Lung microvascular endothelial cell (primary cell): ENCODE measurements at regions not wholly inside any gene's neighbourhood (a gene's known extent, or its start where the extent isn't known, plus 50 kb on each side); places are given as distances from the start of the nearest gene placed in this dataset.
A peak's percentile ranks its signal among the peaks of the same experiment; 100 is the strongest.
"Not testable (repeated sequence)": the region's sequence is repeated elsewhere in the genome, so short reads cannot be mapped to it uniquely, and the experiment has no call there.

ENCODE experiments used
- DNase-seq, 2 donors: peaks; one replicate each; pipeline versions ENCODE4 v3.0.0 to v3.0.0-alpha.2; 2010; ENCODE audit warnings: low read depth in 2 of 2

DNA sequence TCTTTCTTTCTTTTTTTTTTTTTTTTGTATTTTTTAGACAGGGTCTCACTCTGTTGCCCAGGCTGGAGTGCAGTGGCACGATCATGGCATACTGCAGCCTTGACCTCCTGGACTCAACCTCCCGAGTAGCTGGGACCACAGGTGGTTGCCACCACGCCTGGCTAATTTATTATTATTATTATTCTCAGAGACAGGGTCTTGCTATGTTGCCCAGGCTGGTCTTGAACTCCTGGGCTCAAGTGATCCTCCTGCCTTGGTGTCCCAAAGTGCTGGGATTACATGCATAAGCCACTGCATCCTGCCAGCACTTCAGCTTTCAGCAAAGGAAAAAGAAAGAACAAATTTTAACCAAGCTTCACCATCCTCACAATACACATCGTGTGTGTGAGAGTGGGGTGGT is 97.9 kb upstream of the SERBP1 start:
- no peak for DNase-seq

DNA sequence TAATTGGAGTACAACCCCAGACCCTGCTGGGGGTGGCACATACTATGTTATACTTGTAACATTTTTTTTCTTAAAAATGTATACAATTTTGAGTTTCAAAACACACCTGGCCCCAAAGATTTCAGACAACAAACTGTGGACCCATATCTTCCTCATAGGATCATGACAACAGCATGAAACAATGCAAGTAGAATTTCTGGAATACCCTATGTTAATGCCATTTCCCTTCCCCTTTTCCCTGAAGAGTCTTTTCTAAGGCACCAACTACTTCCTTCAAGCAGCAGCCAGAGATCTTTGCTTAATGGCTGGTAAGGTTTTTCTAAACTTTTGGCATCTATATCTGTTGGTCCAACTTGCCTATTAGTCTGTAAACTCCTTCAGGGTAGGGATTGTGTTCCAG is 99.9 kb upstream of the SERBP1 start:
- DNase-seq: no peak

DNA sequence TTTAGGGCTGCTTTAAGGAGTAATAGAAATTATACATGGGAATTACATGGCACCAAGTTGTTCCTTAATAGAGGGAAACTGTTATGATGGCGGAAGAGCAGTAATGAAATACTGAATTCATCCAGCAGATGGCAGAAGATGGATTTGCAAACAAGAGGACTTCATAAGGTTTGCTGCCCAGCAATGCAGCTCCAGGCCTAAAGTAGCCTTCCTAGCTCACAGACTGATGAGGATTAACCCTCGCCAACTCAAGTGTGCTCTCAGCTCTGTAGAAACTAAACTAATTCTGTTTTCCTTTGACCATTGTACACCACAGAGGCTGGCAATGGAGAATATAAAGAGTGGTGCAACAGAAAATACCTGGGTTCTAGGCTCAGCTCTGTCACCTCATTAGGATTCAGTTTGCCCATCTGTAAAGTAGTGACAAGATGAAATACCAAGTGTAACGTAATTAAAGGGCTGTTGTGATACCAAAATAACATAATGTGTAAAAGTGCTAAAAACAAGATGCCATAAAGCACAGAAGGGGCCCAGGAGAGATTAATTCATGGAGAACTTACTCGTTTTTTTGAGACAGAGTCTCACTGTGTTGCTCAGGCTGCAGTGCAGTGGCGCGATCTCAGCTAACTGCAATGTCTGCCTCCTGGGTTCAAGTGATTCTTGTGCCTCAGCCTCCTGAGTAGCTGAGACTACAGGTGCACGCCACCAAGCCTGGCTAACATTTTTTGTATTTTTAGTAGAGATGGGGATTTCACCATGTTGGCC is 102.4 kb upstream of the SERBP1 start:
- peak; percentile 89 to 90 for DNase-seq

DNA sequence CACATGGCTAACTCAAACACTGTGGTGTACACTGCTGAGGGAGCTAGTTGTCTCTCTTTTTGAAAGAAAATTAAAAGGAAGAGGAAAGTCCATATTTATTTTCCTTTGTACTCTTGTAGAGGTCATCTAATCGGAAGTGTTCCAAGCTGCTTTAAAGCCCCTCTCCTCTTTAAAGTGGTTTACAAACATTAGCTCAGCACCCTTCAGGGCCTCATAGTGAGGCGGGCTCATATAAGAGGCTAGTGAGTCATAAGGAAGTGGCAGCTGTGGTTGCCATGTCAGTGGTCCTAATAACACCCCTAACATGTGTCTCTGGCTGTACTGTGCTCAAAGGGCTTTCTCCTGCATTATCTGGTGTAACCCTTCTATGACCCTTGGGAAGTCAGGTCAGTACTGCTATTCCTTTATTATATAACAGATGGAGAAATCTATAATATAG is 104.4 kb upstream of the SERBP1 start:
- peak in 1 of 2 donors; percentile 90 for DNase-seq

DNA sequence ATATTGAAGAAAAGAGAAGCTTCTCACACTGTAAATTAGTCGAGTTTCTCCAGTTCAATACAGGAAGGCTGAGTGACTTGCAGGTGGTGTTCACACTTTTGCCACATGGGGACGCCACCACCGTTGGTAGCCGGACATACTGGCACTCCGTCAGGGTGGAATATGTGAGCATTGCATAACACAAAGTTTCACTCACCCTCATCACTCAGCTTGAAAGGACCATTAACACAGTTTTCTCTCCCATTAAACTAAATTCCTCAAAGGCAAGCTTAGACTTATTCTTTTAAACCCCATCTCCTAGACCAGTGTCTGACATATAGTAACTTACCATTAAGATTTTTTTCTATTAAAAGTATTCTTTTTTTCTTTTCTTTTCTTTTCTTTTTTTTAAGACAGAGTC is 105.3 kb upstream of the SERBP1 start:
- DNase-seq: peak; percentile 91 to 93

DNA sequence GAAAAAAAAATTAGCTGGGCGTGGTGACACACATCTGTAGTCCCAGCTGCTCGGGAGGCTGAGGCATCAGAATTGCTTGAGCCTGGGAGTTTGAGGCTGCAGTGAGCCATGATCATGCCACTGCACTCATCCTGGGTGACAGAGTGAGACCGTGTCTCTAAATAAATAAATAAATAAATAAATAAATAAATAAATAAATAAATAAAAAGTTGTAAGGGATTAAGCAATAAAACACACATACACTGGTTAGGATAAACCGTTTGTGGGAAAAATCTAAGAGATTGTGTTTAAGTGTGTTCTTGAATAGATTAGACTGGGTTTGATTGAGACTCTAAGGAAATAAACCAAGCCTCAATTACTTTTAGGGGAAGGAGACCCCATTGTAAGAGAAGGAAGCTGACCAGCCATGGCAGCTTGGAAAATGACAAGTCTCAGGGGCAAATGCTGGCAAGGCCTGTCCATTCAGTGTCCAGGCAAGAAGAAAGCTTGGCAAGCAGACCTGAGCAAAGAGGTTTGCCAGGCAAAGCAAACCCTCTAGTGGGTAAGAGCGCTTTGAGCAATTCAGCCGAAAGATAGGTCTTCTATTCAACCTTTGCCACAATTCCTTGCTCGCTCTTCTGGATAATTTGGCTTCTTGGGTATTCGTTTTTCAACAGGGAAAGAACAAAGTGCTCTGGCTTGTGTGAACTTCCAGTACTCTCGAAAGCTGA is 106.9 kb upstream of the SERBP1 start:
- DNase-seq: no peak

DNA sequence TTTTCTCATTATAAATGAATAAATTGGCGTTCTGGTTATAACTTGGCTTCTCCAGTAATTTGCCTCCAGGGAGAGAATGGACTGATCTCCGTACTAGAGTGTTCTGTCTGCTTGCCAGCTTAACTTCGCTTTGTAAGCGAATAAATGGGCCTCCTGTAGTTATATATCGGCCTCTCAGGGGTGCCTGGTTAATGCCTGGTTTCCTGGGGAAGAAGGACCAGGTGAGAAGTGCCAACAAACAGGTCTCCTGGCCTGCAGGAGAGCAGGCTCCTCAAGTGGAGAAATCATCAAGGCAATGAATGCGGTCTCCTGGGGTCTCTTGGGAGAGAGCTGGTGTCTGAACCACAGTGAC is 107.4 kb upstream of the SERBP1 start:
- no peak for DNase-seq

DNA sequence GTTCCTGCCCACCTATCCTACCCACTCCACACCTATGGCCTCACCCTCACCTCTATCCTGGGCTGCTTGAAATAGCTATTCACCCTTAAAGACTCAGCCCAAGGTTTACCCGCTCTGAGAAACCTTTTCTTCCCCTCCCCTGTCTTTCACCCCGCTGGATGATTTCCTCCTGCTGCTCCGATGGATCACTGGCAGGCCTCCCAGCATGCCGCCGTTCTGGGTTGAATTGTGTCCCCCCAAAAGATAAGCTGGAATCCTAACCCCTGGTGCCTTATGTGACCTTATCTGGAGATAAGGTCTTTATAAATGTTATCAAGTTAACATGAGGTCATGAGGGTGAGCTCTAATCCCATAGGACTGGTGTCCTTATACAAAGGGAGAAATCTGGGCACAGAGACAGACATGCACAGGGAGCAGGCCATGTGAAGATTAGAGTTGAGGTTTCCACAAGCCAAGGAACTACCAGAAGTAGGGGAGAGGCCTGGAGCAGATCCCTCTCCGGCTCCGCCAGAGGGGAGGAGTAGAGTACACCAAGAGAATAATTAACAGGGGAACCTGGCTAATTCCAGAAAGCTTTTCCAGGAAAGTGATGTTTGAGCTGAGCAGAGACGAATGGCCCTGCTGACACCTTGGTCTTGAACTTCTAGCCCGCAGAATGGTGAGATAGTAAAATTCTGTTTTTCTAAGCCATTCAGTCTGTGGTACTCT is 110.0 kb upstream of the SERBP1 start:
- DNase-seq: no peak

DNA sequence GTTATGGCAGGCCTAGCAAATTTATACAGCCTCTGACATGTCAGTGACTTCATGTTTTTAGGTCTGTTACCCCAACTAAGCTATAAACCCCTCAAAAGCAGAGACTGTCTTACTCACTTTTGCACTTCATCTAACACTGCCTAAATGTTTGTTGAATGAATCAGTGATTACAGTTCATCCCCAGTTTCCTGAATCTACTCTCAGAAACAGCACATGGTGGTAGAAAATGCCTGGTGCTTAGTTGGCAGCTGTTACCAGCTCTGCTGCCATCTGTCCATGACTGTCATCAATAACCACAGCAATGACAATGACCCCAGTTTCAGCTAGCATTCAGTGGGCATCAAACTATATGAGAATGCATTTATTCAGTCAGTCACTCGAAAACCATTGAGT is 110.5 kb upstream of the SERBP1 start:
- peak in 1 of 2 donors; percentile 47 for DNase-seq

DNA sequence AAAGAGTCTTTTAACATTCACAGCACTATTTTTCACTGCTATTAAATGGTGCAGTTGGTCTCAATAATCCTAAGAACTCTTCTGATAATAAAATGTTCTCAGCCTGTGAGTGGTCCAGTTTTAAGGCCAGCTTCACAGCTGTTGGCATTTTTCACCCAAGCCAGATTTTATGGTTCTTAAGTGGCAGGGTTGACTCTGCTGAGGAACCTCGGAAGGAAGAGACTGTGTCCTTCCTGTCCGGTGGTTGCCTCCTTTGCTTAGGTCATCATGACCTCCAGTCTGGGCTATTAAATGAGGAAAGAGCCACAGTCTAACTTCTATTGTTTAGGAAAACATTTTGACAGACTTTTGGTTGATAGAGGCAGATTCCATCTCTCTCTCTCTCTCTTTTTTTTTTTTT is 112.5 kb upstream of the SERBP1 start:
- DNase-seq: no peak

DNA sequence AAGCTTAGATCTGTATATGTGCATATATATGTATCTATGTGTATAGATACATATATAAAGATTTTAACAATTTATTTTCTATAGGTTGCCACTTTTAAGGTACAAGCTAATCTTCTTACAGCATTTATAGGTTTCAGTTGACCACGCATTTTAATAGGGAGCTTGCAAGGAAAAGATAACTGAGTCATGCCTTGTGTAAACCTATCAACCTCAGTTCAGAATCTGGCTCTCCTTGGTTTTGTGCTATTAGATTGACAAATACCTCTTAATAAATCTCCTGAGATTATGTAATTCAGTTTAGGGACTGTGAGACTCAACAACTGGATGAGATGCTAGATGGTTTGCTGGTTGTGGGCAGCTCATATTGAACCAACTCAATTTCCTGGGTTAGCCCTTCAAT is 114.7 kb upstream of the SERBP1 start:
- no peak for DNase-seq

DNA sequence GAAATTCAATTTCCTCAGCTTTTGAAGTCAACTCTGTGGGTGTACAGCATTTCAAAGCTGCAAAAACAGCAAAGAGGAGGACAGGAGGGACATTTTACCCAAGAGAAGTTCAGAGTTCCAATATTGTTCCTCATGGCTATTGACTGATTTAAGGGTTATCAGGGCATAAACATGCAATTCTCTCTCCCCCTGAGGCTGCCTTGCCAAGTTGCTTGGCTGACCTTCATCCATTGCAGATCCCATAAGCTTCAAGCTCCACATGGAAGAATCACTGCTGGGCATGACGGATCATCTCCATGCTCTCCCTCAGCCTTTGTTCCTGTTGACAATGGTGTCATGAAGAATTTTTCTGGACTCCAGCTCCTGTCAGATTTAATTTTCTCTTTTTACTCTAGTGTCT is 115.2 kb upstream of the SERBP1 start:
- no peak for DNase-seq

DNA sequence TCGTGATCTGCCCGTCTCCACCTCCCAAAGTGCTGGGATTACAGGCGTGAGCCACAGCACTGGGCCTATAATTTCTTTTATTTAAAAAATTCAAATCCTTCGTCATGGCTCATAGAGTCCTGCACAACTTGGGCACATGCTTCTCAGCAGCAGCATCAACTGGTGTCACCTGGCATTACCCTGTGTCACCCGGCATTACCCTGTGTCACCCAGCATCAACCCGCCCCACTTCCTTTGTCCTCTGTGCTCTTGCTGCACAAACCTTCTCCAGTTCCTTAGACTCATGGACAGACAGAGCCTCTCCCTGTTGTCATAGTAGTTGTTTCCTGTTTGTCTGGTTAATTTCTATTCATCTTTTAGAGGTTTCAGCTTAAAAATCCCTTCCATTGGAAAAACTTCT is 121.2 kb upstream of the SERBP1 start:
- no peak for DNase-seq

DNA sequence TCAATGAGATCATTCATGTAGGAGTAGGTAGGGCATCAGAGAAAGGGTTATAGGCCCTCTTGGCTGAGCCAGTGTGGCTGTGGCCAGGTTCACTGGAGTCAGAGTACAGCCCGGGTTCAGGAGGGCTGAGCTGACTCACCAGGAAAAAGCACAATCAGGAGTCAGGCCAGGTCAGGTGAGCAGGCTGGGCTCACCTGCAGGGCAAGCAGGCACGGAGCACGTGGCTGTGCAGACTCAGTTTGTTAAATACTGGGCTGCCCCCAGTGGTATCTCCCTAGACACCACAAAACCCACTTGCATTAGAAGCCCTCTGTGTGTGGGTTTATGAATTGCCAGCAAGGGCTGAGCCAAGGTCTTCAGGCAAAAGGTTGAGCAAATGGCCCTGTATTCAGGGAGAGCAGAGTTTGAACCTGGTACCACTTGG is 122.1 kb upstream of the SERBP1 start:
- peak in 1 of 2 donors; percentile 16 for DNase-seq

DNA sequence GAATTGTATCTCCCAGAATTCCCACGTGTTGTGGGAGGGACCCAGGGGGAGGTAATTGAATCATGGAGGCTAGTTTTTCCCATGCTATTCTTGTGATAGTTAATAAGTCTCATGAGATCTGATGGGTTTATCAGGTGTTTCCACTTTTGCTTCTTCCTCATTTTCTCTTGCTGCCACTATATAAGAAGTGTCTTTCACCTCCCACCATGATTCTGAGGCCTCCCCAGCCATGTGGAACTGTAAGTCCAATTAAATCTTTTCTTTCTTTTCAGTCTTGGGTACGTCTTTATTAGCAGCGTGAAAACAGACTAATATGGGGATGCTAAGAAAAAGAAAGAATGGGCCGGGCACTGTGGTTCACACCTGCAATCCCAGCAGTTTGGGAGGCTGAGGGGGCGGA is 124.0 kb upstream of the SERBP1 start:
- DNase-seq: not testable (repeated sequence)

DNA sequence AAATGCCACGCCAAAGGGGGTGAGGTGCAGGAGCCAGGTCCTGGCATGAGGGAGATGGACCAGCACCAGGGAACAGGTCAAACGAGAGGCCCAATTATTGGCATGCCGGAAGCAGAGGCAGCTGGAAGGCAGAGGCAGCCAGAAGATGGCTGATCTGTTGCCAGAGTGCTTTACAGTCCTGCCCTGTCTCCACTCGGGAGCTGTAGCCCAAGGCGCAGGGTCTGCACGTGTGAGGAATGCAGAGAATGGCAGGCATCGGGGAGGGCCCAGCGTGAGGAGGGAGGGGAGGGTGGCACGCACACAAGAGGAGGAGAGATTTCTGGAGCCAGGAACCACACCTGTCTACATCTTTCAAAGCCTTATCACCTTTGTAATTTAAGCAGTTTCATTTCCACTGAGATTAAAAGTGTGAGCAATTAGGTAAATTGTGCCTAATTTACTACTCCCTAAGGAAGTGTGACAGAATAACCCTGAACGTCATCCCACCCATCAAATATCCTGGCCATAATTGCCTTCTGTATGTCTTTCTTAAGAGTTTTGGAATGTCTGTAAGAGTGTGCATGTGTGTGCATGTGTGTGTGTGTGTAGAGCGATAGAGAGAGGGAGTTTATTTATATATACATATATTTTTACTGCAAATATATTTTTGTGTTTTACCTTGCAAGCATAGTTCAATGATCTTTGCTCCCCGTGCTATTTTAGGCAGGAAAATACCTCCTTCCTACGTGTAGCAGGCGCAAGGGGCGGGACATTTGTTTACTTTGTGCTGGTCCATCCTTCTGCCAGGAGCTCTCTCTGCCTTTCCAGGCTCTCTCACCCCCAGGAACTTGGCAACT is 125.5 kb upstream of the SERBP1 start:
- no peak for DNase-seq

DNA sequence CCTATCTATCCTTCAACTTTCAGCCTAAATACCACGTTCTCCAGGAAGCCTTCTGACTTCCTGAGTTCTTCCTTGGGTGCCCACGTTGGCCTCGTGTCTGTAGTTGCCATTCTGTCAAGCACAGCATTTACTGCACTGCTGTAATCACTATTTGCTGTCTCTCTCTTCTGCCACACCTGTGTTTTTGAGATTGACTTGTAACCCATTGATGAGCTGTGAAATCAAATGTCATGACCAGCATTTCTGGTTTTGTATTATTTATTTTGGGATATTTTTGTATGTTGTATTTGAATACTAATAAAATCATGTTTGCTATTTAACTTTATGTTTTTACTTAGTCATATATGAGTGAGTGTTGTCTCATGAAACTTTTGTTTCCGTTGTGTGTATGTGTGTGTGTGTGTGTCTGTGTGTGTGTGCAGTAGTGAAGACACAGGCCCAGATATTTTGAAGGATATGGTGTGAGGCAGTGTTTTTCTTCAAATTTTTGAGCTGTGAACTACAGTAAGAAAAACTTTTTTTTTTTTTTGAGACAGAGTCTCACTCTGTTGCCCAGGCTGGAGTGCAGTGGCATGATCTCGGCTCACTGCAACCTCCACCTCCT is 126.2 kb upstream of the SERBP1 start:
- peak in 1 of 2 donors; percentile 53 for DNase-seq

DNA sequence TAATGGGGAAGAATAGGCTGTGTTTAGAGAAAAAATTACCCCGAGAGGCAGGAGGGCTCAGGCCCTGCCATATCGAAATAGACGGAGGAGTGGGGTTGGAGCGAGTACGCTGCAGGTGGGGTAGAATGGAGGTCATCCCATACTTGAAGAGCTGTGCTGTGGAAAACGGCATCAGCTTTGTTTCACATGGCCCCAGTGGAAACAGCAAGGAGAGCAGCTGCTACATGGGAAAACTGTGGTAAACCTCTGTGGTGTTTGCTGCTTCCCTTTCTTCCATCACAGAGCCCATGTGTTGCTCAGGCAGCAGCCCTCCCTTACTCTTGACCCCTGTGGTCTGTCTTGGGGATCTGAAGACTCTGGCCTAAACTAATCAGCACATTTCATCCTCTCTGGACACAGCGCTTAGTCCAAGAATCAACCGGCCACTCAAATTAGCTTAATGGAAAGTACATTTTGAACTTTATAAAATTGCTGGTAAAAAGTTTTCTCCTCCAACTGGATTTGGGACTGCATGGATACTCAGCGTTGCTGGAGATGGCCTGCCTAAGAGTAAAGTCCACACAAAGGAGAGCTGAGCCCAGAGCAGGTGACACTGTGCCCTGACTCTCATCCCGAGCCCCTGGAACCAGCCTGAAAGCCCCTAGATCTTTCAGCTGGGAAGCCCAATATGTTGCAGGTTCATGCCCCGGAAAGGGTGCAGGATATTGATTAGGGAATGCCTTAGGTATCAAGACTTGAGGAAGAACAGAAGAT is 127.1 kb upstream of the GADD45A start:
- no peak for DNase-seq

DNA sequence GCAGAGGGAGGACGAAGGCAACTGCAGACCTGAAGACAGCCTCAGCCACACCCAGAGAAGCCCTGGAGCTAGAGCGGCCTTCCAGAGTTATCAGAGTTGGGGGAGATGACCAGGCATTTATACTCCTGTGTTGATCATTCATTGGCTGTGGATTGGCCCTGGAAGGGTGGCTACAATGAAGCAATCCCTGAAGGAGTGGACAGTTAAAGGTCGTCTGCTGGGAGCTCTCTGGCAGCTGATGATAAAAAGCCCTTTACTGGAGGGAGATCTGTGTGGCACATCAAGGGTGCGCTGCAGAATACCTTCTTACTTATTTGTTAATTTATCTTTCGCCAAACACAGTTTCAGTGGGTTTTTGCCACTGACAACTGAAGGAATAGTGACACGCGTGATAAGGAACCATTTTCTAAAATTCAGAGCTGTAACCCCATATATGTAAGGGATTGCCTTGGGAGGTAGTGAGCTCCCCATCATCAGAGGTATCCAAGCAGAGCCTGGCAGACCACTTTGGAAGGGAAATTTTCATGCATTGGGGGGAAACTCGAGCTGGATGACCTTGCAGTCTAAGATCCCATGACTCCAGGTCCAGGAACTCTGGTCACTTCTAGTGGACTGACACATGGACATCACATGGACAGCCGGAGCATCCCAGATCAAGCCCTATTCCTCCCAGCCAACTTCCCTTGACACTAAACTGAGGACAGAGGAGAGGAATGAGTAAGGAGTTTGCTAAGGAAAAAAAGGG is 126.4 kb upstream of the GADD45A start:
- no peak for DNase-seq

DNA sequence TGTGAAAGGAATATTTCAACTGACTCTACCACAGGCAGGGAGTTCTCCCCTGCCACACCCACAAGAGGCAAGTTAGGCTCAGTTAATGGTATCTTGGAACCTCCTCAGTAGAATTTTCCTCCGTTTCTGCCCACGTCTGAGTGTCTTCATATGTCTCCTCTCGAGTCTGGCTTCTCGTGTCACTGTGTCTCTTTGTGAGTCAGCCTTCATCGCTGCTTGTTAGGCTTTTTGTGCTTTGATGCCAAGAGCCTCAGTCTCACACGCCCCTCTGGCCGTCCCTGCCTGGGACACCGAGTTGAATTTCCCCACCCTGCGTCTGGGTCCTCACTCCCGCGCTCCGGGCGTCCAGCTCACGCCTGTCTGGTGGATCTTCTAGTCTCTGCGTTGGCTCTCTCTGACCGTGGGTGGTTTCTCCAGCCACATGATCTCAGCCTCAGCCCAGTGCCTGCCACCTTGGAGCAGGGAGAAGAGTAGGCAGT is 125.7 kb upstream of the GADD45A start:
- peak in 1 of 2 donors; percentile 50 for DNase-seq
